Peyer's patch (tissue), 4 donors: ENCODE measurements at regions not wholly inside any gene's neighbourhood (a gene's known extent, or its start where the extent isn't known, plus 50 kb on each side); places are given as distances from the start of the nearest gene placed in this dataset.

Experiments used
- DNase-seq, 3 donors: peaks; one replicate each; pipeline ENCODE4 v3.0.0-alpha.2; 2017 to 2019
- H3K27ac ChIP-seq, 4 donors: fragments of 200-600 bp; sonication (generic); one replicate each; pipeline ENCODE4 v1.5.1; 2016 to 2019
- H3K27me3 ChIP-seq, 2 donors: fragments of 200-600 bp; sonication (generic); one replicate each; pipeline ENCODE4 v1.5.1; 2019
- H3K36me3 ChIP-seq, 3 donors: fragments of 200-600 bp; sonication (generic); one replicate each; pipeline ENCODE4 v1.5.1; 2016 to 2019
- H3K4me1 ChIP-seq, 4 donors: fragments of 200-600 bp; sonication (generic); one replicate each; pipeline ENCODE4 v1.5.1; 2016 to 2019
- H3K4me3 ChIP-seq, 4 donors: fragments of 200-600 bp; sonication (generic); 1 replicate in 3 of 4; 2 replicates in 1 of 4; pipeline ENCODE4 v1.5.1; 2016 to 2019; ENCODE audit warnings: mild to moderate bottlenecking in 1 of 4
- H3K9me3 ChIP-seq, 4 donors: fragments of 200-600 bp; sonication (generic); one replicate each; pipeline ENCODE4 v1.5.1; 2016 to 2019; ENCODE audit warnings: mild to moderate bottlenecking in 1 of 4
- POLR2A ChIP-seq, 2 donors: fragments of 450-650 bp; IDR thresholded peaks; one replicate each; pipeline ENCODE4 v1.5.1; 2017; ENCODE audit warnings: antibody characterized with exemption in 2 of 2, mild to moderate bottlenecking in 2 of 2, moderate library complexity in 2 of 2
- TF ChIP-seq, protein P1 (sequence below), 6 experiments: fragments of 450-650 bp in 4 of 6; fragments of 200-600 bp in 2 of 6; sonication (generic) in 1 of 6; IDR thresholded peaks; one replicate each; pipeline ENCODE4 v1.5.1; 2017 to 2019; ENCODE audit warnings: antibody characterized with exemption in 6 of 6, mild to moderate bottlenecking in 3 of 6, moderate library complexity in 1 of 6

DNA sequence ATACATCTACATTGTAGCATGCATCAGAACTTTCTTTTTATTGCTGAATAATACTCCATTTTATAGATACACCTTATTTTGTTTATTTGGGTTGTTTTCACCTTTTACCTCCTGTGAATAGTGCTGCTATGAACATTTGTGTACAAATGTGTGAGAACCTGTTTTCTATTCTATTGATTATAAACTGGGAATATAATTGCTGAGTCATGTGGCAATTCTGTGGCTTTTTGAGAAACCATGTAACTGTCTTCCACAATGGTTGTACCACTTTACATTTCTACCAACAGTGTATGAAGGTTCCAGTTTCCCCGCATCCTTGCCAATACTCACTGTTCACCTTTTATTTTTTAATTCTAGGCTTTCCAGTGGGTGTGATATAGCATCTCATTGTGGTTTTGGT, 138.6 kb upstream of the MBL2 start:
- H3K9me3 ChIP-seq: no peaks in the 10 kb centered on the region
- TF ChIP-seq, protein P1, sequence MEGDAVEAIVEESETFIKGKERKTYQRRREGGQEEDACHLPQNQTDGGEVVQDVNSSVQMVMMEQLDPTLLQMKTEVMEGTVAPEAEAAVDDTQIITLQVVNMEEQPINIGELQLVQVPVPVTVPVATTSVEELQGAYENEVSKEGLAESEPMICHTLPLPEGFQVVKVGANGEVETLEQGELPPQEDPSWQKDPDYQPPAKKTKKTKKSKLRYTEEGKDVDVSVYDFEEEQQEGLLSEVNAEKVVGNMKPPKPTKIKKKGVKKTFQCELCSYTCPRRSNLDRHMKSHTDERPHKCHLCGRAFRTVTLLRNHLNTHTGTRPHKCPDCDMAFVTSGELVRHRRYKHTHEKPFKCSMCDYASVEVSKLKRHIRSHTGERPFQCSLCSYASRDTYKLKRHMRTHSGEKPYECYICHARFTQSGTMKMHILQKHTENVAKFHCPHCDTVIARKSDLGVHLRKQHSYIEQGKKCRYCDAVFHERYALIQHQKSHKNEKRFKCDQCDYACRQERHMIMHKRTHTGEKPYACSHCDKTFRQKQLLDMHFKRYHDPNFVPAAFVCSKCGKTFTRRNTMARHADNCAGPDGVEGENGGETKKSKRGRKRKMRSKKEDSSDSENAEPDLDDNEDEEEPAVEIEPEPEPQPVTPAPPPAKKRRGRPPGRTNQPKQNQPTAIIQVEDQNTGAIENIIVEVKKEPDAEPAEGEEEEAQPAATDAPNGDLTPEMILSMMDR (IDR thresholded peaks at IDR 0.05): no peak
- TF ChIP-seq POLR2A (IDR thresholded peaks at IDR 0.05): no peak

DNA sequence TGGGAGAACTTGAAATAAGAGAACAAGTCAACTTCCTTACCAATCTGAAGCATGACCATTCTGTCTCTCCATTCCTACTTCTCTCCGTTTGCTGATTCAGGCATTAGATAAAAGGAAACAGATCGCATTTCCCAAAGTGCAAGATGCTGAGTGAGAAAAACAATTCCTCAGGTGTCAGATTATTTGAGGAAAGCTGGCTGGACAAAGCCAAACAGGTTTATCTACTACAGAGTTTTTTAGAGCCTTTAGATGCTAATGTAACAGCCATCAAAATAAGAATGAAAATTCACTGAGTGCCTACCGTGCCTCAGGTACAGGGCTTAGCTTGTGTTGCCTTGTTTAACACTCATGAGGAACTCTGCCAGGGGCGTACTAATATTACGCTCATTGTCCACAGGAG, 135.9 kb upstream of the MBL2 start:
- Histone ChIP-seq H3K27ac (no peak overlapping the region), H3K4me3 (no peak overlapping the region), H3K4me1 (no peaks in the 10 kb centered on the region), H3K9me3 (no peaks in the 10 kb centered on the region), H3K36me3 (no peaks in the 10 kb centered on the region), H3K27me3 (no peaks in the 10 kb centered on the region)
- no peak for TF ChIP-seq POLR2A (IDR thresholded peaks at IDR 0.05)
- TF ChIP-seq, protein P1 (IDR thresholded peaks at IDR 0.05): no peak
- no peak for DNase-seq

More for the DNA sequence above, 138.6 kb upstream of the MBL2 start:
- no peak overlapping the region for H3K27ac ChIP-seq
- no peaks in the 10 kb centered on the region for H3K27me3 ChIP-seq
- no peak for DNase-seq
- no peaks in the 10 kb centered on the region for H3K4me1 ChIP-seq
- H3K36me3 ChIP-seq: no peaks in the 10 kb centered on the region
- H3K4me3 ChIP-seq: no peak overlapping the region

GRCh38 chr10:52906046-52906445, 133.5 kb upstream of the MBL2 start:
- no peak for DNase-seq
- Histone ChIP-seq H3K27me3 (no peaks in the 10 kb centered on the region), H3K9me3 (no peaks in the 10 kb centered on the region), H3K4me3 (no peak overlapping the region), H3K27ac (no peak overlapping the region), H3K4me1 (no peaks in the 10 kb centered on the region), H3K36me3 (no peaks in the 10 kb centered on the region)
- no peak for TF ChIP-seq POLR2A (IDR thresholded peaks at IDR 0.05)
- TF ChIP-seq, protein P1 (IDR thresholded peaks at IDR 0.05): no peak

DNA sequence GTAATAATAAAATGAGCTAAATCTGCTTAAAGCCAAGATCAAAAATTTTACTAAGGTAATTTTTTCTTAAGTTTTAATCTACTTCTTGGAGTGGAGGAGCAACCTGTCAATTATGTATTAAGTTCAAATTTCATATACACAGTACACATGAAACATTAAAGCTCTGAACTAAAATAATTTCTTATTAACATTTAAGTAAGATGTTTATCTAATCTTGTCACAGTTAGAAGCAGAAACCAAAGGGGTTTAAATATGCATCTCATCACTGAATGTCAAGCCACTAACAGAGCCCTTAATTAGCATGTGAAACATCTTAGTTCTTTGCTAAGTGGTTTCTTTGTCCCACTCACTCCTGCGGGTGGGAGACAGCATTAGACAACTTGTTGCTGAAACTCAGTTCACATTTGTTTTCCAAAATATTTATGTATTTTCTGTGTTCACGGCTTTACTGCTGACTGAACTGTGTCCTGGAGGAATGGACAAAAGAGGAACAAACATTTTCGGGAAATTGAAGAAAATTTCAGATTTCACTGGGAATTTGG, 130.9 kb upstream of the MBL2 start:
- Histone ChIP-seq H3K36me3 (no peaks in the 10 kb centered on the region), H3K9me3 (no peaks in the 10 kb centered on the region), H3K27me3 (no peaks in the 10 kb centered on the region), H3K4me3 (no peak overlapping the region), H3K4me1 (no peaks in the 10 kb centered on the region), H3K27ac (no peak overlapping the region)
- no peak for DNase-seq
- no peak for TF ChIP-seq POLR2A (IDR thresholded peaks at IDR 0.05)
- TF ChIP-seq, protein P1 (IDR thresholded peaks at IDR 0.05): no peak

- Histone ChIP-seq H3K27me3 (no peaks in the 10 kb centered on the region), H3K4me1 (no peaks in the 10 kb centered on the region), H3K36me3 (no peaks in the 10 kb centered on the region), H3K4me3 (no peak overlapping the region), H3K27ac (no peak overlapping the region), H3K9me3 (no peaks in the 10 kb centered on the region)
- no peak for DNase-seq
- TF ChIP-seq POLR2A (IDR thresholded peaks at IDR 0.05): no peak
- TF ChIP-seq, protein P1 (IDR thresholded peaks at IDR 0.05): no peak
Observed at GRCh38 chr10:52900593-52900992, 128.0 kb upstream of the MBL2 start.

- H3K4me1 ChIP-seq: no peaks in the 10 kb centered on the region
- no peak overlapping the region for H3K27ac ChIP-seq
- no peaks in the 10 kb centered on the region for H3K27me3 ChIP-seq
- H3K4me3 ChIP-seq: no peak overlapping the region
- no peak for TF ChIP-seq POLR2A (IDR thresholded peaks at IDR 0.05)
- TF ChIP-seq, protein P1 (IDR thresholded peaks at IDR 0.05): no peak
- H3K36me3 ChIP-seq: no peaks in the 10 kb centered on the region
- H3K9me3 ChIP-seq: no peaks in the 10 kb centered on the region
- no peak for DNase-seq
Observed at GRCh38 chr10:52897162-52897561, 124.6 kb upstream of the MBL2 start.
